BLaER1 (cell line): ENCODE measurements at regions not wholly inside any gene's neighbourhood (a gene's known extent, or its start where the extent isn't known, plus 50 kb on each side); places are given as distances from the start of the nearest gene placed in this dataset.

Source experiments
- H3K27ac ChIP-seq: shearing (Covaris generic); formaldehyde crosslinking; 2 replicates; pipeline ENCODE4 v1.8.1; 2022
- H3K27me3 ChIP-seq: shearing (Covaris generic); formaldehyde crosslinking; 2 replicates; pipeline ENCODE4 v1.8.1; 2022
- H3K36me3 ChIP-seq: shearing (Covaris generic); formaldehyde crosslinking; 2 replicates; pipeline ENCODE4 v1.8.1; 2022
- H3K4me1 ChIP-seq: shearing (Covaris generic); formaldehyde crosslinking; 2 replicates; pipeline ENCODE4 v1.8.1; 2022
- H3K4me2 ChIP-seq: shearing (Covaris generic); formaldehyde crosslinking; 2 replicates; pipeline ENCODE4 v1.8.1; 2022
- H3K4me3 ChIP-seq: shearing (Covaris generic); formaldehyde crosslinking; 2 replicates; pipeline ENCODE4 v1.8.1; 2022
- H3K9ac ChIP-seq: shearing (Covaris generic); formaldehyde crosslinking; 2 replicates; pipeline ENCODE4 v1.8.1; 2022
- H3K9me3 ChIP-seq: shearing (Covaris generic); formaldehyde crosslinking; 2 replicates; pipeline ENCODE4 v1.8.1; 2022
- H4K20me1 ChIP-seq: shearing (Covaris generic); formaldehyde crosslinking; 2 replicates; pipeline ENCODE4 v1.8.1; 2022
- Cebpa-rat ChIP-seq: shearing (Covaris generic); IDR thresholded peaks from 2 replicates; pipeline ENCODE4 v1.8.1; 2022

DNA sequence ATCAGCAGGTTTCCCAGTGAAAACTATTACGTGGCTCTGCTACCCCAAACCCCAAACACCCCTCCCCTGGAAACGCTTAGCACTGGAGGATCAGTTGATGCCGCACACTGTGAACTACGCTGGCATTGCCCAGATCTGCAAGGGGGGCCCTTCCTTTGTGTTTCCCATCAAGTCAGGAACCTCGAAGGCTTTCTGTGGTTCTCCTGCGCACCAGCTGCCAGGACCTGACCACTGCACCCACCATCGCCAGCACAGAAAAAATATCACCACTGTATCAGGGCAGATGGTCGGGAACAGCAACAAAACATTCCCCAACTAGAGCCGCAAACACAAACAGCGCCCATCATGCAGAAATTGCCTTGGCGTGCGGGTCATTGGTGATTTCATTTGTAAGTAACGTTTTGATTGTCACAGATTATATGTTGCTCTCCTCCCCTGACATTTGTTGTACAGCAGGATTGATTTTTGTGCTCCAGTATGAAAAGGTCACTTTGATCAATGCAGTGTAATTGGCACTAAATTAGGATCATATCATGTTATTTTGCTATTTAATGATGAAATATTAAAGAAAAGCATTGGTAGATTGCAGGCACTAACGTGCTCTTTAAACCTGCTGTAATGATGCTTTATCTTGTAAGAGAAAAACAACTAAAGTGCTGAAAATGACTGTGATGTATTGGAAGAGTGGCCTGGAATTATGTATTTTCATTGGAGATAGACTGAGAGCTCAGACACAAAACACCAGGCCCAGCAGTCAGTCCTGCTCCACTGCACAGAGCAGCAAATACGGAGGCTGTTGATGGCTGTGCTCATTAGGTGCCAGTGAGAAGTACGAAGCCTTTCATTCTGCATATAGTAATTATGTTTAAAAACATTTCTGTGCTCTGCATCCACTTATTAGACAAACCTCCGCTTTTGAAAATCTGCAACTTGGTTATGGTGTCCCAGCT lies 833.2 kb upstream of the SALL3 start:
- Histone ChIP-seq H3K4me3 (no peak overlapping the region), H3K27ac (no peak overlapping the region), H3K4me2 (no peak overlapping the region), H3K9ac (no peak overlapping the region), H3K9me3 (peaks cover 15% of the 10 kb centered on the region; the same call in 1 of the 2 replicates), H3K27me3 (no peaks in the 10 kb centered on the region), H4K20me1 (no peaks in the 10 kb centered on the region), H3K36me3 (no peaks in the 10 kb centered on the region), H3K4me1 (no peaks in the 10 kb centered on the region)
- TF ChIP-seq Cebpa-rat, result no peak

DNA sequence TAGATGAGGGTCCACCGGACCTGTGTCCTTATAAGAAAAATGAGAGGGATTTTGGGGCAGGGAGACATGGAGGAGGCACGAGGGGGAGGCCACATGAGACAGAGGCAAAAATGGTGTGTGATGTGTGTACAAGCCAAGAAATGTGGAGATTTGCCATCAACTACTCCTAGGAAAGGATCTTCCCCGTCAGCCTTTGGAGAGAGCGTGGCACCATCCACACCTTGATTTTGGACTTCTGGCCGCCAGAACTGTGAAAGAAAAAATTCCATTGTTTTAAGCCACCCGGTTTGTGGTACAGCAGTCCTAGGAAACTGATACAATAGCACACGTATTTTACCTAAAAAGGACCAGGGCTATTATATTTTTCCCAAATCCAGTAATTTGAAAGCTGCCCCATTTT lies 829.0 kb upstream of the SALL3 start:
- Histone ChIP-seq H3K4me3 (no peak overlapping the region), H3K27me3 (no peaks in the 10 kb centered on the region), H3K9me3 (peaks cover 15% of the 10 kb centered on the region; the same call in 1 of the 2 replicates), H4K20me1 (no peaks in the 10 kb centered on the region), H3K4me2 (no peak overlapping the region), H3K27ac (no peak overlapping the region), H3K4me1 (no peaks in the 10 kb centered on the region), H3K9ac (no peak overlapping the region), H3K36me3 (no peaks in the 10 kb centered on the region)
- TF ChIP-seq Cebpa-rat, result no peak

DNA sequence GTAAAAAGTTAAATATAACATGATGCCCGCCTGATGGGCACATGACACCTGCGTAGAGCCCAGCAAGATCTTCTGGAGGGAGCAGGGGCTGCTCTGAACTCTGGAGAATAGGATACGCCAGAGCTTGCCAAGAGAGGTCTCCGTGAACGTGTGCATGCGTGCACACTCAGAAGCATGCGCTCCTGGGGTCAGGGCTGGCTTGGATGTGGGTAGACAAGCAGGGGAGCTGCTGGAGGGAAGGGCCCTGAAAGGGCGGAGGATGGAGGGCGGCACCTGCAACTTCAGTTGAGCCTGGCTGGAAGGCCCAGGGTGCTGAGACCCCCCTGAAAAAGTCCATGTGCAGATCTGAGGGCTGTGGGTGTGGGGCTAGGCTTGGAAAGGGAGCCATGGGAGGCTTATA lies 828.4 kb upstream of the SALL3 start:
- Histone ChIP-seq H3K27me3 (no peaks in the 10 kb centered on the region), H3K4me3 (no peak overlapping the region), H3K36me3 (no peaks in the 10 kb centered on the region), H3K4me1 (no peaks in the 10 kb centered on the region), H3K27ac (no peak overlapping the region), H4K20me1 (no peaks in the 10 kb centered on the region), H3K4me2 (no peak overlapping the region), H3K9me3 (peaks cover 15% of the 10 kb centered on the region; the same call in 1 of the 2 replicates), H3K9ac (no peak overlapping the region)
- no peak for TF ChIP-seq Cebpa-rat

DNA sequence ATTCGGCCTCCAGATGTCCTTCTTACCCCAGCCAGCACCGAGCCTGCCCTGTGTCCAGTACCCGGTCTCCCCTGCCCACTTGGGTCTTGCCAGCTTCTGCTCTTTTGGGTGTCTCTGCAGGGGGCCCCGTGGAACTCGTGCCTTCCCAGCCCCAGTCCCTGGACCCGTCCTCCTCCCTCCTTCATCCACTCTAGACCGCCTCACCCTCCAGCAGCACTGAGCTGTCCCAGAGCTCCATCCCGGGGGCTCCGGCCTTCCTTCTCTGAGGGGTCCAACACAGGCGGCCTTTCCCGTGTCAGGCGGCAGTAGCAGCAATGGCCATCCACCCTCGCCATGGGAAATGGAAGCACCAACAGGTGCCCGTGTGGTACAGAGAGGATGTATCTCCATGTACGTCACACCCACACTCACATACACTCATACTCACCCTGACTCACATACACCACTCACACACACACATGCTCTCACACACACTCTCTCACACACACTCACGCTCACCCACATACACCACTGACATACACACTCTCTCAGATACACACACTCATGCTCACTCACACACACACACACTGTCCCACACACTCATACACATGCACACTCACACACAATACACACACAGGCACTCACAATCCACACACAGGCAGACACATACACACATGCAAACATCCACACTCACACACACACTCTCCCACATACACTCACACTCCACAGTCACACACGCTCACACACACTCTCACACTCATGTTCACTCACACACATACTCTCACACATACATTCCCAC lies 827.5 kb upstream of the SALL3 start:
- no peaks in the 10 kb centered on the region for H3K4me1 ChIP-seq
- H3K9ac ChIP-seq, result no peak overlapping the region
- peaks cover 15% of the 10 kb centered on the region; the same call in 1 of the 2 replicates for H3K9me3 ChIP-seq
- H3K27me3 ChIP-seq, result no peaks in the 10 kb centered on the region
- no peak for TF ChIP-seq Cebpa-rat
- H4K20me1 ChIP-seq, result no peaks in the 10 kb centered on the region
- H3K4me2 ChIP-seq, result no peak overlapping the region
- H3K4me3 ChIP-seq, result no peak overlapping the region
- H3K27ac ChIP-seq, result no peak overlapping the region
- no peaks in the 10 kb centered on the region for H3K36me3 ChIP-seq

DNA sequence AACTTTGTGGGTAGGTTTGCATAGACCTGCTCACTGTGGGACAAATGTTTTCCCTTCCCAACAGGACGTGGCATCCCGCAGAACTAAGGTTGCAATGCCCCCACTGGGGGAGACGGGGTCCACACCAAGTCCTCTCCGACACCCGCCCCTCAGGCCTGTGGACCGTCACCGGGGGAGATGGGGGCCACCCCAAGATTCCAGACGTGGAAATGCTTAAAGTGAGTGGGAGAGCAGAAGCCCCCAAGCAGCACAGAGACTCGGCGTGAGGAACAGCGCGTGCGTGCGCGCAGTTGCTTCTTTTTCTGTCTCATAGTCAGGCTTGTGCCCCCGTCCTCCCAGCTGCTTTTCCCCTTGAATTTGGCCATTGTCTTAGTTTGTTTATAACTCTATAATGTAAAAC lies 826.3 kb upstream of the SALL3 start:
- H3K9me3 ChIP-seq, result peaks cover 12% of the 10 kb centered on the region; the same call in 1 of the 2 replicates
- no peaks in the 10 kb centered on the region for H3K36me3 ChIP-seq
- H3K4me2 ChIP-seq, result no peak overlapping the region
- H3K9ac ChIP-seq, result no peak overlapping the region
- no peak overlapping the region for H3K27ac ChIP-seq
- no peaks in the 10 kb centered on the region for H3K4me1 ChIP-seq
- H3K27me3 ChIP-seq, result no peaks in the 10 kb centered on the region
- H3K4me3 ChIP-seq, result no peak overlapping the region
- TF ChIP-seq Cebpa-rat, result no peak
- H4K20me1 ChIP-seq, result no peaks in the 10 kb centered on the region

DNA sequence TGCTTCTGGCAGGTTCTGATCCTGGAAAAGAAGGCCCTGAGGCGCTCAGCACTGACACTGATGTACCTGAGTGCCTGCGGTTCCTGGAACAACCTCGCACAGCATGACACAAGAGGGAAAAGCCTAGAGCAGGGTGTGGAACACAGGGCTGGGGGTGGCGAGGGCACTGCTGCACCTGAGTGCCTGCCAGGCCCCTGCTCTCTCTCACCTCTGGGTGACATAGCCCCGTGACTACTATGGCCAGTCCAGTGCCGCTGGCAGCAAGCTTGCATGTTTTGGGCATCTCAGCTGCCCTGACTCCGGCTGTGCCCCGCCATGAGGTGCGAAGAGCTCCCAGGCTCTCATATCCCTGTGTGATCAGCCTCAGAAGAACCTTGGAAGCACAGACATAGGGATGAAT lies 825.2 kb upstream of the SALL3 start:
- no peak for TF ChIP-seq Cebpa-rat
- Histone ChIP-seq H3K9me3 (peaks cover 1% of the 10 kb centered on the region; the same call in 1 of the 2 replicates), H3K4me3 (no peak overlapping the region), H3K4me2 (no peak overlapping the region), H4K20me1 (no peaks in the 10 kb centered on the region), H3K27me3 (no peaks in the 10 kb centered on the region), H3K9ac (no peak overlapping the region), H3K36me3 (no peaks in the 10 kb centered on the region), H3K4me1 (no peaks in the 10 kb centered on the region), H3K27ac (no peak overlapping the region)

DNA sequence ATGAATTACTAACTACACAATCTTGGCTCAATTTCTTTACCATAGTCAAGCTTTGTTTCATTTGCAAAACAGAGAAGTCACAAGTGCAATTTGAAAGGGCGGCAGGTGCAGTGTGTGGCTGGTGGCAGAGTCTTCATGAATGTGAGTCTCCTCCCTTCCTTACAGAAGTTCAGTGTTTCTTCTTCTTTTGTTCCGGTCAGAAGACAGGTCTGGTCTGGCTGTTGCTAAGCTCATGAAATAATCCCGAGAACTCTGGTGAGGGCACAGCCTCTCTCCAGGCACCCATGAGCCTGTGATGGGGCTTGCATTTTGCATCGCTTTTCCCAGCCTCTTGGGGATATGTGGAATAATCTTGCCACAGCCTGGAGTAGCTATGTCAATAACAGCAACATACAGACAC lies 824.8 kb upstream of the SALL3 start:
- H3K4me3 ChIP-seq, result no peak overlapping the region
- H3K27ac ChIP-seq, result no peak overlapping the region
- TF ChIP-seq Cebpa-rat, result no peak
- no peaks in the 10 kb centered on the region for H4K20me1 ChIP-seq
- no peaks in the 10 kb centered on the region; the same call in 1 of the 2 replicates for H3K9me3 ChIP-seq
- H3K4me2 ChIP-seq, result no peak overlapping the region
- H3K27me3 ChIP-seq, result no peaks in the 10 kb centered on the region
- no peaks in the 10 kb centered on the region for H3K4me1 ChIP-seq
- no peaks in the 10 kb centered on the region for H3K36me3 ChIP-seq
- H3K9ac ChIP-seq, result no peak overlapping the region

DNA sequence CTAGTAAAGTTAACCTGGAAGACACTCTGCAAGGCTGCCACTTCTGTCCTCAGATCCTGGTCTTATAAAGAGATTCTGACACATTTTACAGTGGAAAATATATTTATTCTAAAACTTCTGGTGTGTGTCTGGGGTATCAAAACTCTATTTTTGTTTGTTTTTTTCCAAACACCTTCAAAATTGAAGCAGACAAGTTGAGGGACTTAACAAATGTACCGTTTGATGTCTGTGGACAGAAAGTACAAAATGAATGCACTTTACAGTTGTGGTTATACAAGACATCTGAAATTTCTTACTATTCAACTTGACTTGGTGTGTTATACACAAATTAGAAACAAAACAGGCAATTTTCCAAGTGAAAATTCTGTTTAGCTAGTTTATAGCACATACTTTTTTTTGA lies 823.2 kb upstream of the SALL3 start:
- H3K4me1 ChIP-seq, result no peaks in the 10 kb centered on the region
- H4K20me1 ChIP-seq, result no peaks in the 10 kb centered on the region
- no peaks in the 10 kb centered on the region; the same call in 1 of the 2 replicates for H3K9me3 ChIP-seq
- H3K27ac ChIP-seq, result no peak overlapping the region
- no peak overlapping the region for H3K4me3 ChIP-seq
- no peak for TF ChIP-seq Cebpa-rat
- H3K27me3 ChIP-seq, result no peaks in the 10 kb centered on the region
- no peak overlapping the region for H3K9ac ChIP-seq
- H3K36me3 ChIP-seq, result no peaks in the 10 kb centered on the region
- H3K4me2 ChIP-seq, result no peak overlapping the region

DNA sequence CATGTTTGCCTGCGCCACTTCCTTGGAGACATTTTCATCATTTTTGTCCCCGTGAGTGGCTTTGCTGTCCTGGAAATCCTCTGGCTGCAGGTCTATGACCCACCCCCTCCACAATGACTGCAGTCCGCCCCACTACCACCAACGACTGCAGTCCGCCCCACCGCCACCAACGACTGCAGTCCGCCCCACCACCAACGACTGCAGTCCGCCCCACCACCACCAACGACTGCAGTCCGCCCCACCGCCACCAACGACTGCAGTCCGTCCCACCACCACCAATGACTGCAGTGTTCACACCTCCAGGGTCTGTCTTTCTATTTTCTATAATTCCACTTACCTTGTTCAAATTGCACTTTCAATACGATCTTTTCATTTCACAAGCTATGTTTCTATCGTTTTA lies 820.7 kb upstream of the SALL3 start:
- no peak overlapping the region for H3K4me3 ChIP-seq
- H3K4me1 ChIP-seq, result no peaks in the 10 kb centered on the region
- H3K27me3 ChIP-seq, result no peaks in the 10 kb centered on the region
- no peaks in the 10 kb centered on the region for H3K36me3 ChIP-seq
- no peak overlapping the region for H3K4me2 ChIP-seq
- no peak overlapping the region for H3K27ac ChIP-seq
- no peak overlapping the region for H3K9ac ChIP-seq
- no peak for TF ChIP-seq Cebpa-rat
- no peaks in the 10 kb centered on the region for H4K20me1 ChIP-seq
- H3K9me3 ChIP-seq, result no peaks in the 10 kb centered on the region; the same call in 1 of the 2 replicates

DNA sequence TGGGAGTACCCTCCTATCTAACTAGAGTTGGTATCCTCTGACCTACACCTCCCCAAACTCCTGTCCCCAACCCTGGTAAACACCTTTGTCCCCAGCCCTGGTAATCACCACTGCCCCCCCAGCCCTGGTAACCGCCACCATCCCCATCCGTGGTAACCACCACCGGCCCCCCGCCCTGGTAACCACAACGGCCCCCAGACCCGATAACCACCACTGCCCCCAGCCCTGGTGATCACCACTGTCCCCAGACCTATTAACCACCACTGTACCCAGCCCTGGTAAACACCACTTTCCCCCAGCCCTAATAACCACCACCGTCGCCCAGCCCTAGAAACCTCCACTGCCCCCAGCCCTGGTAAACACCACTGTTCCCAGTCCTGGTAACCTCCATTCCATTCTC lies 820.2 kb upstream of the SALL3 start:
- H3K9me3 ChIP-seq, result no peaks in the 10 kb centered on the region; the same call in 1 of the 2 replicates
- no peak overlapping the region for H3K9ac ChIP-seq
- no peak overlapping the region for H3K4me3 ChIP-seq
- H3K27me3 ChIP-seq, result no peaks in the 10 kb centered on the region
- no peak overlapping the region for H3K4me2 ChIP-seq
- TF ChIP-seq Cebpa-rat, result no peak
- no peak overlapping the region for H3K27ac ChIP-seq
- no peaks in the 10 kb centered on the region for H3K4me1 ChIP-seq
- H3K36me3 ChIP-seq, result no peaks in the 10 kb centered on the region
- no peaks in the 10 kb centered on the region for H4K20me1 ChIP-seq
